Esophagus muscularis mucosa (tissue), 4 donors: ENCODE measurements at regions not wholly inside any gene's neighbourhood (a gene's known extent, or its start where the extent isn't known, plus 50 kb on each side); places are given as distances from the start of the nearest gene placed in this dataset.
A peak's percentile ranks its signal among the peaks of the same experiment; 100 is the strongest.

Experiments
- DNase-seq: peaks from one replicate; pipeline ENCODE4 v3.0.0-alpha.2; 2017; ENCODE audit errors: extremely low spot score
- H3K27ac ChIP-seq, 4 donors: fragments of 200-600 bp; sonication (generic); replicated peaks in 1 of 4; 1 replicate in 3 of 4; 2 replicates in 1 of 4; pipeline ENCODE4 v1.5.1; 2016 to 2019; ENCODE audit warnings: mild to moderate bottlenecking in 1 of 4
- H3K27me3 ChIP-seq, 4 donors: fragments of 200-600 bp; sonication (generic); one replicate each; pipeline versions ENCODE4 v1.5.1 to v1.6.0; 2016 to 2019
- H3K36me3 ChIP-seq, 4 donors: fragments of 200-600 bp; sonication (generic); one replicate each; pipeline ENCODE4 v1.5.1; 2016 to 2019
- H3K4me1 ChIP-seq, 4 donors: fragments of 200-600 bp; sonication (generic); one replicate each; pipeline ENCODE4 v1.5.1; 2016 to 2019
- H3K4me3 ChIP-seq, 4 donors: fragments of 200-600 bp; sonication (generic); 1 replicate in 2 of 4; 2 replicates in 2 of 4; pipeline ENCODE4 v1.5.1; 2016 to 2019; ENCODE audit warnings: mild to moderate bottlenecking in 4 of 4, moderate library complexity in 1 of 4
- H3K9me3 ChIP-seq, 4 donors: fragments of 200-600 bp; sonication (generic); 1 replicate in 3 of 4; 2 replicates in 1 of 4; pipeline ENCODE4 v1.5.1; 2016 to 2019
- CTCF ChIP-seq, 3 experiments: fragments of 200-600 bp in 2 of 3; fragments of 450-650 bp in 1 of 3; sonication (generic) in 2 of 3; IDR thresholded peaks; one replicate each; pipeline ENCODE4 v1.5.1; 2017 to 2019; ENCODE audit warnings: antibody characterized with exemption in 3 of 3, mild to moderate bottlenecking in 2 of 3, moderate library complexity in 1 of 3
- EP300 ChIP-seq: sonication (generic); formaldehyde crosslinking; IDR thresholded peaks from one replicate; pipeline ENCODE4 v1.6.1; 2017; ENCODE audit warnings: antibody characterized with exemption
- POLR2A ChIP-seq: fragments of 450-650 bp; IDR thresholded peaks from one replicate; pipeline ENCODE4 v1.6.1; 2017; ENCODE audit warnings: antibody characterized with exemption, moderate library complexity, mild to moderate bottlenecking, low read depth
- POLR2AphosphoS5 ChIP-seq, 2 donors: sonication (generic); formaldehyde crosslinking; IDR thresholded peaks; one replicate each; pipeline ENCODE4 v1.6.1; 2017; ENCODE audit warnings: antibody characterized with exemption in 2 of 2
- WGBS: methylation state at CpG from one replicate; pipeline ENCODE4 v1.1.5; 2018; 5-methylcytosine and 5-hydroxymethylcytosine counted together
- intact Hi-C: fragments of 100-400 bp; cut with DNase I; formaldehyde crosslinking; loops from one replicate; pipeline ENCODE4 v1.15.1; 2023

- no peak for DNase-seq
- Histone ChIP-seq H3K4me3 (no peak overlapping the region), H3K4me1 (peaks cover 0 to 26% (median 17%) of the 10 kb centered on the region in 4 donors), H3K9me3 (no peaks in the 10 kb centered on the region), H3K27ac (no peak overlapping the region), H3K36me3 (no peaks in the 10 kb centered on the region), H3K27me3 (no peaks in the 10 kb centered on the region)
- intact Hi-C loops, result no loop called here
- TF ChIP-seq POLR2AphosphoS5 (IDR thresholded peaks at IDR 0.05), result no peak
- TF ChIP-seq CTCF (IDR thresholded peaks at IDR 0.05), result no peak
- no peak for TF ChIP-seq POLR2A
- no peak for TF ChIP-seq EP300
- WGBS, result 86% methylated on average over 5 of the region's 5 CpGs
Measured at GRCh38 chr5:174834081-174834480, 109.7 kb downstream of the MSX2 start.

GRCh38 chr5:174832811-174833210, 108.4 kb downstream of the MSX2 start:
- H3K27me3 ChIP-seq, result no peaks in the 10 kb centered on the region
- H3K4me1 ChIP-seq, result peaks cover 0 to 27% (median 22%) of the 10 kb centered on the region in 4 donors
- TF ChIP-seq POLR2A (no peak), POLR2AphosphoS5 (IDR thresholded peaks at IDR 0.05) (no peak), CTCF (IDR thresholded peaks at IDR 0.05) (no peak), EP300 (no peak)
- H3K36me3 ChIP-seq, result no peaks in the 10 kb centered on the region
- H3K9me3 ChIP-seq, result no peaks in the 10 kb centered on the region
- DNase-seq, result no peak
- H3K4me3 ChIP-seq, result no peak overlapping the region
- 68% methylated on average over 2 of the region's 2 CpGs for WGBS
- intact Hi-C loops, result no loop called here
- H3K27ac ChIP-seq, result no peak overlapping the region

GRCh38 chr5:174832025-174832424, 107.6 kb downstream of the MSX2 start:
- intact Hi-C loops, result no loop called here
- H3K4me1 ChIP-seq, result peaks cover 0 to 29% (median 25%) of the 10 kb centered on the region in 4 donors
- H3K36me3 ChIP-seq, result no peaks in the 10 kb centered on the region
- TF ChIP-seq CTCF (IDR thresholded peaks at IDR 0.05) (no peak), POLR2AphosphoS5 (IDR thresholded peaks at IDR 0.05) (no peak), POLR2A (no peak), EP300 (no peak)
- no peaks in the 10 kb centered on the region for H3K27me3 ChIP-seq
- H3K9me3 ChIP-seq, result no peaks in the 10 kb centered on the region
- H3K27ac ChIP-seq, result no peak overlapping the region
- 74% methylated on average over 3 of the region's 3 CpGs for WGBS
- no peak overlapping the region for H3K4me3 ChIP-seq
- no peak for DNase-seq

- H3K27me3 ChIP-seq, result no peaks in the 10 kb centered on the region
- DNase-seq, result no peak
- H3K9me3 ChIP-seq, result no peaks in the 10 kb centered on the region
- intact Hi-C loops, result no loop called here
- WGBS, result 67% methylated on average over 2 of the region's 2 CpGs
- no peaks in the 10 kb centered on the region for H3K36me3 ChIP-seq
- TF ChIP-seq POLR2AphosphoS5 (IDR thresholded peaks at IDR 0.05) (no peak), EP300 (no peak), POLR2A (no peak), CTCF (IDR thresholded peaks at IDR 0.05) (no peak)
- H3K4me3 ChIP-seq, result no peak overlapping the region
- peaks cover 0 to 29% (median 25%) of the 10 kb centered on the region in 4 donors for H3K4me1 ChIP-seq
- H3K27ac ChIP-seq, result no peak overlapping the region
Measured at GRCh38 chr5:174831031-174831660, 106.8 kb downstream of the MSX2 start.

GRCh38 chr5:174829511-174829864, 105.1 kb downstream of the MSX2 start:
- Histone ChIP-seq H3K4me3 (no peak overlapping the region), H3K9me3 (no peaks in the 10 kb centered on the region), H3K27me3 (no peaks in the 10 kb centered on the region), H3K36me3 (no peaks in the 10 kb centered on the region), H3K27ac (peak overlapping the region; percentile 45 to 70 (median 56)), H3K4me1 (peaks cover 0 to 29% (median 25%) of the 10 kb centered on the region in 4 donors)
- TF ChIP-seq CTCF (IDR thresholded peaks at IDR 0.05) (no peak), POLR2A (no peak), EP300 (no peak), POLR2AphosphoS5 (IDR thresholded peaks at IDR 0.05) (no peak)
- DNase-seq, result no peak
- intact Hi-C loops, result no loop called here
- 35% methylated on average over 5 of the region's 5 CpGs for WGBS
